Adrenal gland (tissue), 5 donors: ENCODE measurements at regions not wholly inside any gene's neighbourhood (a gene's known extent, or its start where the extent isn't known, plus 50 kb on each side); places are given as distances from the start of the nearest gene placed in this dataset.

Source experiments
- CTCF ChIP-seq, 6 experiments: fragments of 450-650 bp in 4 of 6; fragments of 200-600 bp in 2 of 6; sonication (generic) in 1 of 6; IDR thresholded peaks; 1 replicate in 5 of 6; 2 replicates in 1 of 6; pipeline versions ENCODE4 v1.5.1 to v1.8.0; 2016 to 2021; ENCODE audit warnings: antibody characterized with exemption in 6 of 6, mild to moderate bottlenecking in 2 of 6, moderate library complexity in 1 of 6
- POLR2A ChIP-seq, 2 donors: fragments of 450-650 bp; IDR thresholded peaks; one replicate each; pipeline ENCODE4 v1.6.1; 2017; ENCODE audit warnings: antibody characterized with exemption in 2 of 2, mild to moderate bottlenecking in 2 of 2, moderate library complexity in 1 of 2
- donor health status: DM: no; HTN: no; CAD: no.

GRCh38 chr3:18153571-18154173 is 271.5 kb downstream of the SATB1 start:
- TF ChIP-seq CTCF (IDR thresholded peaks at IDR 0.05) (no peak), POLR2A (IDR thresholded peaks at IDR 0.05) (no peak)
